NB4 (cell line): ENCODE measurements at regions not wholly inside any gene's neighbourhood (a gene's known extent, or its start where the extent isn't known, plus 50 kb on each side); places are given as distances from the start of the nearest gene placed in this dataset.
"Not testable (repeated sequence)": the region's sequence is repeated elsewhere in the genome, so short reads cannot be mapped to it uniquely, and the experiment has no call there.

Source experiments
- MYC ChIP-seq: IDR thresholded peaks from 2 replicates; pipeline ENCODE4 v1.6.1; 2011; ENCODE audit warnings: low read depth, low read length
- TF ChIP-seq, protein P1 (sequence below): IDR thresholded peaks from one replicate; pipeline ENCODE4 v1.5.1; 2012; ENCODE audit warnings: low read depth, low read length

GRCh38 chr11:116364925-116365324 is 407.9 kb downstream of the BUD13 start:
- TF ChIP-seq, protein P1, sequence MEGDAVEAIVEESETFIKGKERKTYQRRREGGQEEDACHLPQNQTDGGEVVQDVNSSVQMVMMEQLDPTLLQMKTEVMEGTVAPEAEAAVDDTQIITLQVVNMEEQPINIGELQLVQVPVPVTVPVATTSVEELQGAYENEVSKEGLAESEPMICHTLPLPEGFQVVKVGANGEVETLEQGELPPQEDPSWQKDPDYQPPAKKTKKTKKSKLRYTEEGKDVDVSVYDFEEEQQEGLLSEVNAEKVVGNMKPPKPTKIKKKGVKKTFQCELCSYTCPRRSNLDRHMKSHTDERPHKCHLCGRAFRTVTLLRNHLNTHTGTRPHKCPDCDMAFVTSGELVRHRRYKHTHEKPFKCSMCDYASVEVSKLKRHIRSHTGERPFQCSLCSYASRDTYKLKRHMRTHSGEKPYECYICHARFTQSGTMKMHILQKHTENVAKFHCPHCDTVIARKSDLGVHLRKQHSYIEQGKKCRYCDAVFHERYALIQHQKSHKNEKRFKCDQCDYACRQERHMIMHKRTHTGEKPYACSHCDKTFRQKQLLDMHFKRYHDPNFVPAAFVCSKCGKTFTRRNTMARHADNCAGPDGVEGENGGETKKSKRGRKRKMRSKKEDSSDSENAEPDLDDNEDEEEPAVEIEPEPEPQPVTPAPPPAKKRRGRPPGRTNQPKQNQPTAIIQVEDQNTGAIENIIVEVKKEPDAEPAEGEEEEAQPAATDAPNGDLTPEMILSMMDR: not testable (repeated sequence)
- not testable (repeated sequence) for TF ChIP-seq MYC
